Midbrain (tissue), 1 donor: ENCODE measurements at regions not wholly inside any gene's neighbourhood (a gene's known extent, or its start where the extent isn't known, plus 50 kb on each side); places are given as distances from the start of the nearest gene placed in this dataset.
"Not testable (repeated sequence)": the region's sequence is repeated elsewhere in the genome, so short reads cannot be mapped to it uniquely, and the experiment has no call there.

Source experiments
- DNase-seq: peaks from one replicate; lab custom pipeline; 2025; lab: John Stamatoyannopoulos, UW

- no peak for DNase-seq
Measured at GRCh38 chr2:192546565-192546964, 351.8 kb upstream of the TMEFF2 start.

- DNase-seq, result no peak
Measured at GRCh38 chr2:192544371-192544955, 349.7 kb upstream of the TMEFF2 start.

GRCh38 chr2:192542148-192543066, 347.7 kb upstream of the TMEFF2 start:
- not testable (repeated sequence) for DNase-seq

GRCh38 chr2:192539306-192539705, 344.6 kb upstream of the TMEFF2 start:
- DNase-seq, result no peak

GRCh38 chr2:192536922-192537624, 342.3 kb upstream of the TMEFF2 start:
- no peak for DNase-seq

- no peak for DNase-seq
Measured at GRCh38 chr2:192535956-192536921, 341.5 kb upstream of the TMEFF2 start.

- no peak for DNase-seq
Measured at GRCh38 chr2:192534072-192534471, 339.3 kb upstream of the TMEFF2 start.

- DNase-seq, result not testable (repeated sequence)
Measured at GRCh38 chr2:192524642-192525251, 330.0 kb upstream of the TMEFF2 start.

GRCh38 chr2:192524214-192524613, 329.5 kb upstream of the TMEFF2 start:
- not testable (repeated sequence) for DNase-seq

GRCh38 chr2:192515937-192516336, 321.2 kb upstream of the TMEFF2 start:
- DNase-seq, result no peak

GRCh38 chr2:192513575-192513974, 318.8 kb upstream of the TMEFF2 start:
- no peak for DNase-seq

GRCh38 chr2:192507836-192508450, 313.2 kb upstream of the TMEFF2 start:
- not testable (repeated sequence) for DNase-seq

- no peak for DNase-seq
Measured at GRCh38 chr2:192500550-192501200, 305.9 kb upstream of the TMEFF2 start.

- no peak for DNase-seq
Measured at GRCh38 chr2:192499476-192499875, 304.7 kb upstream of the TMEFF2 start.

GRCh38 chr2:192498747-192499146, 304.0 kb upstream of the TMEFF2 start:
- no peak for DNase-seq

GRCh38 chr2:192488158-192488557, 293.4 kb upstream of the TMEFF2 start:
- not testable (repeated sequence) for DNase-seq

- no peak for DNase-seq
Measured at GRCh38 chr2:192487636-192488035, 292.9 kb upstream of the TMEFF2 start.

GRCh38 chr2:192484903-192485302, 290.2 kb upstream of the TMEFF2 start:
- DNase-seq, result no peak

- no peak for DNase-seq
Measured at GRCh38 chr2:192480984-192481383, 286.3 kb upstream of the TMEFF2 start.

- DNase-seq, result no peak
Measured at GRCh38 chr2:192473331-192473730, 278.6 kb upstream of the TMEFF2 start.
